ENCODE measurements at regions not wholly inside any gene's neighbourhood (a gene's known extent, or its start where the extent isn't known, plus 50 kb on each side); places are given as distances from the start of the nearest gene placed in this dataset.

DNA sequence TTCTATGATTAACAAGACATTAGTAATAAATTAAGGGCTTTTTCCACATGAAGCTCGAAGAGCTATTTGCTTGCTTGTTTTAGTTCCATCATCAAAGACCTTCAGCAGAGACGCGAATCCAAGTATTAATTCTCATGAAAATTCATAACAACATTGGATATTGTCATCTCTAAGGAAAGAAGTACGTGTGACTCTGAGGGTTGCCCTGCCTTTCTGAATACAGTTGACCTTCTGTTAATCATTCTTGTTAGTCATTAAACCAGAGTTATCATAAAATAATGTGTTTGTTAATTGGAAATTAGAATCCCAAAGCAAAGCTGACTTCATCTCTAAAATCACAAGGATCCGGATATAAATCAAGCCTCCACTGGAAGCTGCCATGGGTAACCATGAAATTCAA, 222.5 kb downstream of the ZNF608 start:
- no peak overlapping the region for H3K4me3 ChIP-seq (ENCODE audit: low read depth, low read length)
- TF ChIP-seq, protein P1, sequence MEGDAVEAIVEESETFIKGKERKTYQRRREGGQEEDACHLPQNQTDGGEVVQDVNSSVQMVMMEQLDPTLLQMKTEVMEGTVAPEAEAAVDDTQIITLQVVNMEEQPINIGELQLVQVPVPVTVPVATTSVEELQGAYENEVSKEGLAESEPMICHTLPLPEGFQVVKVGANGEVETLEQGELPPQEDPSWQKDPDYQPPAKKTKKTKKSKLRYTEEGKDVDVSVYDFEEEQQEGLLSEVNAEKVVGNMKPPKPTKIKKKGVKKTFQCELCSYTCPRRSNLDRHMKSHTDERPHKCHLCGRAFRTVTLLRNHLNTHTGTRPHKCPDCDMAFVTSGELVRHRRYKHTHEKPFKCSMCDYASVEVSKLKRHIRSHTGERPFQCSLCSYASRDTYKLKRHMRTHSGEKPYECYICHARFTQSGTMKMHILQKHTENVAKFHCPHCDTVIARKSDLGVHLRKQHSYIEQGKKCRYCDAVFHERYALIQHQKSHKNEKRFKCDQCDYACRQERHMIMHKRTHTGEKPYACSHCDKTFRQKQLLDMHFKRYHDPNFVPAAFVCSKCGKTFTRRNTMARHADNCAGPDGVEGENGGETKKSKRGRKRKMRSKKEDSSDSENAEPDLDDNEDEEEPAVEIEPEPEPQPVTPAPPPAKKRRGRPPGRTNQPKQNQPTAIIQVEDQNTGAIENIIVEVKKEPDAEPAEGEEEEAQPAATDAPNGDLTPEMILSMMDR (IDR thresholded peaks at IDR 0.05; ENCODE audit: low read depth, low read length, missing control alignments) = no peak
- no peak for DNase-seq (ENCODE audit: low read depth)
- in situ Hi-C loops (cut with HindIII; ENCODE audit: low sequenced_read_pairs) = no loop called here

DNA sequence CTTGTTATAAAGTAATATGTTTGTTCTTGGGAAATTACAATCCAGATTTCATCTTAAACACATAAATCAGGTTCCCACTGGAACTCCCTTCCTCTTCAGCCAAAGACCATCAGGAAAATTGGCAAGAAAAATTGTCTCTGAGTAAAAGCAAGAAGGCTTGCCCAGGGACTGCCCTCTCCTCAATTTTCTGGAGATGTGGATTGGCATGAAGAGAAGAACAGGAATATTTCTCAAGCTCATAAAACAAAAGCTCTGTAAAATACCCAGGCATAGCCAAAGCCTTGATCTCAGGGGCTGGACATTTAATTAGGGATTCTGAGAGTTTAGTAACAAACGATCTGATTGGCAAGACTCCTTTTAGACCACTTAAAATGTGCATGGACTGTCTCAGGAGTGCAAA, 223.4 kb downstream of the ZNF608 start:
- DNase-seq (ENCODE audit: low read depth) = no peak
- TF ChIP-seq, protein P1 (IDR thresholded peaks at IDR 0.05; ENCODE audit: low read depth, low read length, missing control alignments) = no peak
- no peak overlapping the region for H3K4me3 ChIP-seq (ENCODE audit: low read depth, low read length)
- in situ Hi-C loops (cut with HindIII; ENCODE audit: low sequenced_read_pairs) = no loop called here

DNA sequence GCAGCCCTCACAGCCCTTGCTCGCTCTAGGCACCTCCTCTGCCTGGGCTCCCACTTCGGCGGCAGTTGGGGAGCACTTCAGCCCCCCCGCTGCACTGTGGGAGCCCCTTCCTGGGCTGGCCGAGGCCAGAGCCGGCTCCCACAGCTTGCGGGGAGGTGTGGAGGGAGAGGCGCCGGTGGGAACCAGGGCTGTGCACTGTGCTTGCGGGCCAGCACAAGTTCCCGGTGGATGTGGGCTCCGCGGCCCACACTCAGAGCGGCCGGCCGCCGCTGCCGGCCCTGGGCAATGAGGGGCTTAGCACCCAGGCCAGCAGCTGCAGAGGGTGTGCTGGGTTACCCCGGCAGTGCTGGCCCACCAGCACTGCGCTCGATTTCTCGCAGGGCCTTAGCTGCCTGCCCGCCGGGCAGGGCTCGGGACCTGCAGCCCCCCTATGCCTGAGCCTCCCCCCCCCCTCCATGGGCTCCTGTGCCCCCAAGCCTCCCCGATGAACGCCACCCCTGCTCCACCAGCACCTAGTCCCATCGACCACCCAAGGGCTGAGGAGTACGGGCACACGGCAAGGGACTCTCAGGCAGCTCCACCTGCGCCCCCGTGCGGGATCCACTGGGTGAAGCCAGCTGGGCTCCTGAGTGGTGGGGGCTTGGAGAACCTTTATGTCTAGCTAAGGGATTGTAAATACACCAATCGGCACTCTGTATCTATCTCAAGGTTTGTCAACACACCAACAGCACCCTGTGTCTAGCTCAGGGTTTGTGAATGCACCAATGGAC, 224.8 kb downstream of the ZNF608 start:
- in situ Hi-C loops (cut with HindIII; ENCODE audit: low sequenced_read_pairs) = no loop called here
- no peak overlapping the region for H3K4me3 ChIP-seq (ENCODE audit: low read depth, low read length)
- DNase-seq (ENCODE audit: low read depth) = no peak
- TF ChIP-seq, protein P1 (IDR thresholded peaks at IDR 0.05; ENCODE audit: low read depth, low read length, missing control alignments) = no peak

DNA sequence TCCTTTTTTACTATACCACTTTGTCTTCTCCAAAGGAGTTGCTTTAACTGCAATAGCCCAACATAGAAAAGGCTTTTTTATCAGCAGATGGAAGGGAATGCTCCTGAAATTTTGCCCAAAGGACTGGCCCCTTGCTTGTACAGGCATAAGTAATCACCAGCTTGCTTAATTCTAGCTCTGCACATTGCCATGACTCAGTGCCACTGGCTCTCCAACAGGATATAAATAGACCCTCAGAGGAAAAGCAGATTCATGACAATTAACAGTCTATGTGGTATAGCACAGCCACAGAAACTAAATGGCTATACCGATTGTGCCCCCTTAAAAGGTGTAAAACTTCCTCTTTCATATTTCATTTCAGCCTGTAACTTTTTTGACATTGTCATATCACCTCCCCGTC, 227.0 kb downstream of the ZNF608 start:
- in situ Hi-C loops (cut with HindIII; ENCODE audit: low sequenced_read_pairs) = no loop called here
- DNase-seq (ENCODE audit: low read depth) = peak; percentile 53
- TF ChIP-seq, protein P1 (IDR thresholded peaks at IDR 0.05; ENCODE audit: low read depth, low read length, missing control alignments) = no peak
- H3K4me3 ChIP-seq (ENCODE audit: low read depth, low read length) = no peak overlapping the region

DNA sequence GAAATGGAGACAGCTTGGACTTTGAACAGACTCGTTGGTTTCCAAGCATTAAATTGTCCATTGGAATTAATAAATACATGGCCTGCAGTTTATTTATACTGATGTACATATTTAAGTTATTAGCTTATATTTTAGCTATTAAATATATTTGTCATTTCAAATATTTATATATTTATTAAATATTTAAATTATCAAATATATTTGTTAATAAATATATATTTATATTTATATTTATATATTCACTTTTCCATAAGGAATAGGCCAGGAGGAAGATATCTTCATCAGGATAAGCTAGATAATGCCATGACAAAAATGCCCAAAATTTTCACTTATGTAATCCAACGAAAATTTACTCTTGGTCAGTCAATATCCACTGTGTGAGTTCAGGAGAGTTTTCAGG, 229.9 kb downstream of the ZNF608 start:
- H3K4me3 ChIP-seq (ENCODE audit: low read depth, low read length) = no peak overlapping the region
- TF ChIP-seq, protein P1 (IDR thresholded peaks at IDR 0.05; ENCODE audit: low read depth, low read length, missing control alignments) = no peak
- DNase-seq (ENCODE audit: low read depth) = no peak
- in situ Hi-C loops (cut with HindIII; ENCODE audit: low sequenced_read_pairs) = no loop called here

DNA sequence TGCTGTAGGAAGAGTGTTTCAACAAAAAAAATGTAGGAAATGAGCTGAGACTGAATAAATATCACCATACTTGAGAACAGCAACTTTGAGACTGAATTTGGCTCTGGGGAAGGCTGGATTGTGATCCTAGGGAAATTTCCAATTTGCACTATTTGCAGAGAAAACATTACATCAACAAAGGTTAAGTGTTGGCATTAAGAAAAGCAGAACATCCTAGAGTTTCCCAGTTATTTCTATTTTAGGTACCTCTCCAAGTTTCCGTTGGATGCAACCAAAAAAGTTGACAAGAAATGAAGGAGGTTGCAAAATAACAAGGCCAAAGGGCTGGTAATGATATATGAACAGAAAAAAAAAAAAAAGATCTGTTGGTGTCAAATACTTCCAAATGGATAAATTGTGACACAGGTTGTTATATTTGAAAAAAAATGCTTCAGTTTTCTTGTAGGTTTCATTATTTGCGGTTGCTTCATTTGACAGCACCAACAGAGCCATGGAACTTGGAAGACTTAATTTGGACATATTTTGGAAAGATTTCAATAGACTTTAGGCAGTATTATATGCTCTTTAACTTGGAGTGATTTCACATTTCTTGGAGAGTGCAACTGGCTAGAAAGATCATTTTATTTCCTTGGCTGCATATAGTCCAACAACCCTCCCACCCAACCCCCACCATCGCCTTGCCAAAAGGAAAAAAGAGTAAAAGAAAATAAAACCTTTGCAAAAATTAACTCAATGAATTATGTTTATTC, 230.8 kb downstream of the ZNF608 start:
- TF ChIP-seq, protein P1 (IDR thresholded peaks at IDR 0.05; ENCODE audit: low read depth, low read length, missing control alignments) = no peak
- in situ Hi-C loops (cut with HindIII; ENCODE audit: low sequenced_read_pairs) = no loop called here
- H3K4me3 ChIP-seq (ENCODE audit: low read depth, low read length) = no peak overlapping the region
- no peak for DNase-seq (ENCODE audit: low read depth)
